SJSA1 (cell line): ENCODE measurements at regions not wholly inside any gene's neighbourhood (a gene's known extent, or its start where the extent isn't known, plus 50 kb on each side); places are given as distances from the start of the nearest gene placed in this dataset.
"Not testable (repeated sequence)": the region's sequence is repeated elsewhere in the genome, so short reads cannot be mapped to it uniquely, and the experiment has no call there.

Experiments used
- DNase-seq, 2 experiments: peaks; one replicate each; pipeline ENCODE4 v3.0.0-alpha.2; 2015 to 2020; ENCODE audit warnings: low spot score in 2 of 2, low read depth in 1 of 2
- H3K27ac ChIP-seq: fragments of 250-450 bp; sonication (Bioruptor Pico); 2 replicates; pipeline ENCODE4 v1.5.1; 2020; ENCODE audit warnings: mild to moderate bottlenecking, moderate library complexity
- H3K27me3 ChIP-seq: fragments of 250-450 bp; sonication (Bioruptor Pico); replicated peaks from 2 replicates; pipeline ENCODE4 v1.5.1; 2020; ENCODE audit warnings: mild to moderate bottlenecking, moderate library complexity
- H3K36me3 ChIP-seq: fragments of 250-450 bp; sonication (Bioruptor Pico); 2 replicates; pipeline ENCODE4 v1.5.1; 2020; ENCODE audit warnings: mild to moderate bottlenecking
- H3K4me1 ChIP-seq: fragments of 250-450 bp; sonication (Bioruptor Pico); replicated peaks from 2 replicates; pipeline ENCODE4 v1.6.1; 2021; ENCODE audit warnings: mild to moderate bottlenecking
- H3K4me3 ChIP-seq: fragments of 250-450 bp; sonication (Bioruptor Pico); 2 replicates; pipeline ENCODE4 v1.5.1; 2020; ENCODE audit warnings: mild to moderate bottlenecking
- H3K9me3 ChIP-seq: fragments of 250-450 bp; sonication (Bioruptor Pico); replicated peaks from 2 replicates; pipeline ENCODE4 v1.5.1; 2020; ENCODE audit warnings: mild to moderate bottlenecking

- DNase-seq = no peak
- no peaks in the 10 kb centered on the region for H3K9me3 ChIP-seq
- no peak overlapping the region for H3K4me3 ChIP-seq
- no peaks in the 10 kb centered on the region for H3K36me3 ChIP-seq
- H3K27ac ChIP-seq = no peak overlapping the region
- no peaks in the 10 kb centered on the region for H3K27me3 ChIP-seq
- H3K4me1 ChIP-seq = peaks cover 11% of the 10 kb centered on the region
Measured at GRCh38 chr2:428591-428990, 140.7 kb upstream of the ALKAL2 start.

- H3K9me3 ChIP-seq, H3K27ac ChIP-seq: not testable (repeated sequence)
- peaks cover 11% of the 10 kb centered on the region for H3K4me1 ChIP-seq
Measured at GRCh38 chr2:426696-427095, 138.8 kb upstream of the ALKAL2 start.

DNA sequence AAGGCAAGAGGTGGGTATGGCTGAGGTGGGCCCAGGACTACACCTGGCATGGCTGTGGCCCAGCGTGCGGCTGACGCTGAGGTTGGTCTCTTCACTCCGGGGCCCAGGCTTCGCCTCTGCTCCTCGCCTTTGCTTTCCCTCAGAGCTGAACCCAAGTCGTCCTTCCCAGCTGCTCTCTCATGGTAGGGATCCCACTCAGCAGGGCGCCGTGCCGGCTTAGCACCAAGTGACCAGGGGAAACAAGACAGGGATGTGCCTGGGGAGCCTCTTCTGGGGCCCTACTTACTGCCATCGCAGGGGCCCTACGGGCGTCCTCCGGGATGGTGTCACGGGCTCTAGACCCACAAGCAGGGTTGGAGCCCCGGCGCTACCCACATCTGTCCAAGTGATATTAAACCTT is 138.1 kb upstream of the ALKAL2 start:
- Histone ChIP-seq H3K4me3 (no peak overlapping the region), H3K4me1 (peaks cover 11% of the 10 kb centered on the region), H3K27ac (no peak overlapping the region), H3K36me3 (no peaks in the 10 kb centered on the region), H3K27me3 (no peaks in the 10 kb centered on the region), H3K9me3 (peaks cover 5% of the 10 kb centered on the region; the same call in 1 of the 2 replicates)
- DNase-seq = no peak

More at GRCh38 chr2:426696-427095, 138.8 kb upstream of the ALKAL2 start:
- not testable (repeated sequence) for H3K4me3 ChIP-seq, DNase-seq, H3K36me3 ChIP-seq, H3K27me3 ChIP-seq

DNA sequence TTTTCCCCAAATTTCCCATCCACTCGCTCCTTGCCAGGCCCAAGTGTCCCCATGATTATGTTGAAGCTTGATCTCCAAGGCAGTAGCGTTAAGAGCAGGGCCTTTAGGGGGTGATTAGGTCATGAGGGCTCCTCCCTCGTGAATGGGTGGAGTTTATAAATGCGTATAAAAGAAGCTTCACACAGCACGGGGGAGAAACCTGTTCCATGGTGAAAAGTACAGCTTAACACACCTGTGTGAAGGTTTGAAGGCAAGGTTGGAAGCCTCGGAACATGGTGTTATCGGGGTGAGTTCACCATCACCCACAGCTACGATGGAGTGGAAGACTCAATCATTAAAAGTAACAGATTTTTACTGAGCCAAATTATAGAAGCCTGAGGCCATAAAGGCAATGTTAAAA is 137.4 kb upstream of the ALKAL2 start:
- peak overlapping the region; percentile 22 for H3K27ac ChIP-seq
- DNase-seq = no peak

GRCh38 chr2:424306-425171 is 136.6 kb upstream of the ALKAL2 start:
- DNase-seq = peak; percentile 61 to 68
- no peak overlapping the region for H3K4me3 ChIP-seq
- no peaks in the 10 kb centered on the region for H3K27me3 ChIP-seq
- peak overlapping the region; percentile 22 for H3K27ac ChIP-seq
- H3K36me3 ChIP-seq = no peaks in the 10 kb centered on the region
- peaks cover 5% of the 10 kb centered on the region; the same call in 1 of the 2 replicates for H3K9me3 ChIP-seq
- peaks cover 11% of the 10 kb centered on the region for H3K4me1 ChIP-seq

More for the DNA sequence above, 137.4 kb upstream of the ALKAL2 start:
- Histone ChIP-seq H3K36me3 (no peaks in the 10 kb centered on the region), H3K4me1 (peaks cover 11% of the 10 kb centered on the region), H3K27me3 (no peaks in the 10 kb centered on the region), H3K4me3 (no peak overlapping the region), H3K9me3 (peaks cover 5% of the 10 kb centered on the region; the same call in 1 of the 2 replicates)

DNA sequence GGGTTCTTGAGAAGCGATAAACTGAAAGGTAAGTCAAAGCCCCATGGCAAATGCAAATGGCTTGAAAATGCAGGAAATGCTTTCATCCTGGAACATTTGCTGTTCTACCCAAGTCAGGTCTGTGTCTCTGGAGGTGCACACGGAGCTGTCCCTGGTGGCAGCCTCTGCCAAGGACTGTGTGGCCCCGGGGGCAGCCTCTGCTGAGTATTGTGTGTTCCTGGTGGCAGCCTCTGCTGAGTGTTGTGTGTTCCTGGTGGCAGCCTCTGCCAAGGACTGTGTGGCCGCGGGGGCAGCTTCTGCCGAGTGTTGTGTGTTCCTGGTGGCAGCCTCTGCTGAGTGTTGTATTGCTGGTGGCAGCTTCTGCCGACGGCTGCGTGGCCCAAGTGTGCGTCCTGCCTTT is 135.6 kb upstream of the ALKAL2 start:
- Histone ChIP-seq H3K9me3 (peaks cover 5% of the 10 kb centered on the region; the same call in 1 of the 2 replicates), H3K36me3 (no peaks in the 10 kb centered on the region), H3K27ac (no peak overlapping the region), H3K4me3 (no peak overlapping the region), H3K4me1 (peaks cover 11% of the 10 kb centered on the region), H3K27me3 (no peaks in the 10 kb centered on the region)
- DNase-seq = no peak

GRCh38 chr2:422676-423435 is 135.0 kb upstream of the ALKAL2 start:
- H3K4me1 ChIP-seq = peaks cover 11% of the 10 kb centered on the region
- DNase-seq = no peak
- H3K9me3 ChIP-seq = peaks cover 5% of the 10 kb centered on the region; the same call in 1 of the 2 replicates
- no peaks in the 10 kb centered on the region for H3K36me3 ChIP-seq
- no peaks in the 10 kb centered on the region for H3K27me3 ChIP-seq
- H3K27ac ChIP-seq = no peak overlapping the region
- no peak overlapping the region for H3K4me3 ChIP-seq

DNA sequence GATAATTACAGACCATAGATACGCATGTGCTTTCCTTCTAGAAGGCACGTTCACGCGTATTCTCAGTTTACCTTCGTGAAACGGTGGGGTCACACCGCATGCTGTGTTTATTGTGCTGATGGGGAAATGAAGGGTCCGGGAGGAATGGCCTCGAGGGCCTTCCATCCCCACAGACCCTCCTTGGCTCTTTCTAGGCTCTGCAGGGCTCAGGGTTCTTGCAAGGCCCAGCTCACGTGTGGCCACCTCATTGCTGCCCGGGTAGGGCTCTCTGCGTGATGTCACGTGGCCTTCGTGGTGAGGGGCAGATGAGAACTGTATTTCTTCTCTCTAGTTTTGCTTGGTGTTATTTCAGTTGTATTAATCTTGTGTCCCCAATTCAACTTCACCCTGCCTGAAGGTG is 133.5 kb upstream of the ALKAL2 start:
- H3K4me3 ChIP-seq = no peak overlapping the region
- no peaks in the 10 kb centered on the region for H3K27me3 ChIP-seq
- H3K4me1 ChIP-seq = peaks cover 11% of the 10 kb centered on the region
- peaks cover 5% of the 10 kb centered on the region; the same call in 1 of the 2 replicates for H3K9me3 ChIP-seq
- no peak for DNase-seq
- H3K27ac ChIP-seq = no peak overlapping the region
- H3K36me3 ChIP-seq = no peaks in the 10 kb centered on the region

DNA sequence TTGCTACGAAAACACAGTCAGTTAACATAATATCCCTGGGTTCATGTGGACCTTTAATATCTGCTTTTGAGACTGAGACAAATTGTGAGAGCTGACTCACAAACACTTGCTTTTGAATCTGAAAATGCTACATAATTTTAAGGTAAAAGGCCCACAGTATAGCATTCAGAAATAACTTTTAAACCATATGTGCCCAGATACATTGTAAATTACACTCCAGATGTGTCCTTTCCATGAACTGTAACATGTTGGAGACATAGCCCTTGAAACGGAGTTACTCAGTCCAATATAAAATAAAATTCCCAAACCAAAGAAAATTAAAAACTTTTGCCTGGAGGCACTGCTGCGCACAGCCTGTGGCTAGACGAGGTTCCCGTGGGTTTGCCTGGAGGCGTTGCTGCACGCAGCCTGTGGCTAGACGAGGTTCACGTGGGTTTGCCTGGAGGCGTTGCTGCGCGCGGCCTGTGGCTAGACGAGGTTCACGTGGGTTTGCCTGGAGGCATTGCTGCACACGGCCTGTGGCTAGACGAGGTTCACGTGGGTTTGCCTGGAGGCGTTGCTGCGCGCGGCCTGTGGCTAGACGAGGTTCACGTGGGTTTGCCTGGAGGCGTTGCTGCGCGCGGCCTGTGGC is 131.9 kb upstream of the ALKAL2 start:
- DNase-seq = no peak
- peaks cover 5% of the 10 kb centered on the region; the same call in 1 of the 2 replicates for H3K9me3 ChIP-seq

GRCh38 chr2:417662-418061 is 129.8 kb upstream of the ALKAL2 start:
- H3K27me3 ChIP-seq = 0 out of 2 replicates have a peak, but pooled peaks cover 6% of the 10 kb centered on the region
- H3K36me3 ChIP-seq = no peaks in the 10 kb centered on the region
- no peak for DNase-seq
- no peak overlapping the region for H3K27ac ChIP-seq
- no peaks in the 10 kb centered on the region for H3K4me1 ChIP-seq
- H3K4me3 ChIP-seq = no peak overlapping the region
- H3K9me3 ChIP-seq = peaks cover 5% of the 10 kb centered on the region; the same call in 1 of the 2 replicates

More for the DNA sequence above, 131.9 kb upstream of the ALKAL2 start:
- 0 out of 2 replicates have a peak, but pooled peaks cover 3% of the 10 kb centered on the region for H3K27me3 ChIP-seq
- no peaks in the 10 kb centered on the region; the same call in 1 of the 2 replicates for H3K4me1 ChIP-seq
- H3K4me3 ChIP-seq = no peak overlapping the region
- no peak overlapping the region for H3K27ac ChIP-seq
- no peaks in the 10 kb centered on the region for H3K36me3 ChIP-seq

DNA sequence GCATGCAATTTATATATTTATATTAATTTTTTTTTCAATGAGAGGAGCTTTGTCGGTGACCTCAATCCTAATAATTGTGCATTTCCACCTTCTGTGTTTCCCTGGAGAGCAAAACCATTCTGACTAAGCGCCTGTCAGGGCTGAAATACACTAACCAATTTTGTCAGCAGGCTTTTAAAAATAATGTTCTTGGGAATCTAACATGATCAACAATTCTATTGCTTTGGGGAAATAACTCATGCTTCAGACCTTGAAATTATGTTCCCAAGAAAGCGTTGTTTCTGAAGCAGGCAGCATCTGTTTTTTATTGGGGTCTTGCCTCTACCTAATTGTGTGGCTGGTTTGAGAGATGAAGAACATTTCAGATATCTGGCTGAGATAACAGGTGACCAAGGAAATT is 129.1 kb upstream of the ALKAL2 start:
- DNase-seq = no peak
- H3K27me3 ChIP-seq = 0 out of 2 replicates have a peak, but pooled peaks cover 6% of the 10 kb centered on the region
- no peak overlapping the region for H3K4me3 ChIP-seq
- peaks cover 4% of the 10 kb centered on the region; the same call in 1 of the 2 replicates for H3K9me3 ChIP-seq
- H3K36me3 ChIP-seq = no peaks in the 10 kb centered on the region
- H3K27ac ChIP-seq = no peak overlapping the region
- no peaks in the 10 kb centered on the region for H3K4me1 ChIP-seq

DNA sequence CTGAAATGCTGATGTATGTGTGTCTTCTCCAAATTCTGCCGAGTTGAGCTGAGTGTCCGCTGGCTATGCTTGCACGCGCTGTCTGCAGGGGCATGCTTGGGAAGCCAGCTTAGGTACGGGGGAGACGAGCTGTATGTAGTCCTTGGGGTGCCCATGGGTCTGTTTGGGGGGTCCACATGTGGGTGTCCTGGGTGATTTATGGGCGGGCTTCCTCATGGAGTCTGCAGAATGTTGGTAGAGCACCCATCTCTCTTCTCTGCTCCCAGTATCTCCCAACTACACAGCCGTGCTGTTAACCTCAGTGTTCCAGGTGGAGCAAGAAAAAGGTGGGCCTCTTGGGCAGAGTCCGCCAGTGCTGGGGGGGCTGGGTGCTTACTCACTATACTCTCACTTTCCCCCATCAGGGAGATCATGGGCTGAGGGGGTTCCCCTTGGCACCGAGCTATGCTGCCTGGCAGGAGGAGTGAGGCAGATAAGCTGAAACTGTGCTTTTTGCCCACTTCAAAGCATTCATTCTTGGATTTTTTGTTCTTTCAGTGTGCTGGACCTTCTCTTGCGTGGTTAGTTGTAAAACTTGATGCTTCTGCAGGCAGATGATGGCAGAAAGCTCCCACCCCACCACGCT is 128.2 kb upstream of the ALKAL2 start:
- H3K4me3 ChIP-seq = no peak overlapping the region
- H3K36me3 ChIP-seq = no peaks in the 10 kb centered on the region

DNA sequence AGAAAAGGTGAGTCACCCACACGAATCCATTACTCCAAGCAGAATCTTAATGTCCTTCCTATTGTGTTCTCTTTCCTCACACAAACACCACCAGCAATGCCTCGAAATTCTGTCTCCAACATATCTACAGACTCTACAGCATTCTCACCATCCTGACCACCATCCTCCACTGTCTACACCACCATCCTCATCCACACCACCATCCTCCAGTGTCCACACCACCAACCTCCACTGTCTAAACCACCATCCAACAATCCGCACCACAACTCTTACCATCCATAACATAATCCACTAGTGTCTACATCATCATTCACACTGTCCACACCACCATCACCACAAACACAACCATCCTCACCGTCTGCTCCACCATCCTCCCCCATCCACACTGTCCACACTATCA is 121.6 kb upstream of the ALKAL2 start:
- DNase-seq = no peak
- Histone ChIP-seq H3K36me3 (no peaks in the 10 kb centered on the region), H3K4me3 (no peak overlapping the region), H3K27ac (no peak overlapping the region), H3K9me3 (no peaks in the 10 kb centered on the region), H3K4me1 (no peaks in the 10 kb centered on the region), H3K27me3 (0 out of 2 replicates have a peak, but pooled peaks cover 2% of the 10 kb centered on the region)

More for the DNA sequence above, 128.2 kb upstream of the ALKAL2 start:
- Histone ChIP-seq H3K9me3 (no peaks in the 10 kb centered on the region), H3K27me3 (0 out of 2 replicates have a peak, but pooled peaks cover 6% of the 10 kb centered on the region), H3K27ac (no peak overlapping the region), H3K4me1 (no peaks in the 10 kb centered on the region)
- DNase-seq = no peak
